ENCODE measurements at regions not wholly inside any gene's neighbourhood (a gene's known extent, or its start where the extent isn't known, plus 50 kb on each side); places are given as distances from the start of the nearest gene placed in this dataset.

DNA sequence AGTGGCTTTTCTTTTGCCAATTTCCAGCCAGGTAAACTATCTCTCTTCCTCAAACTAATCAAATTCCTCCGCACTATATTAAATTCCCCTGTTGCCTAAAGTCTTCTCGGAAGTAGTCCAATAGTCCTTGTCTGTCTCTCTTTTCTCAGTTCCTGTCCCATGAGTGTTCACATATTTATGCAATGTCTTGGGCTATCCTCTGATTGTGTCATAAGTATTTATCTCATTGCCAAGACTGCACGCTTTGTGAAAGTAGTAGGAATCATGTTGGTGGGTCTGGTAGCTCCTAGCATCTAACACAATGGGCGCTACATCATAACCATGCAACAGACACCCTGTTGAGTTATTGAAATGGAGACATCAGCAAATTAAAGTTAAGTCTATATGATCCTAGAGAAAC is 59.9 kb upstream of the POU3F3 start:
- DNase-seq (ENCODE audit: low spot score) (no peak), FAIRE-seq (no peak)

DNA sequence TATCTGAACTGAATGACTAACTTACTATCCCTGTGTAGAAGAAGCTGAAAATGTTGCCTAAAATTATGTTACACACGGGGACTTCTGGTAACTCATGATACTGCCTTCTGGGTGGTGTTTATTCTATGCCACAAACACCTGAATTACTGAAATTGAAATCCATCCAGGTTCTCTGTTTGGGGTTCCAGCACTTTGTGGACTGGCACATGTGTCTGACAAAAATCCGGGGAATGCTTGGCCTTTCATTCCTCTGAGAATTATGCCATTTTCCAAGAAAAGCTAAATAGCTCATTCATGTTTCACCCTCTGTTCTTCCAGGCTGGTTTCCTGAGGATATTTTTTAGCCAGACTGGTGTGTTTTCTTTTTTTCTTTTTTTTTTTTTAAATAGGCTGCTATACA is 59.5 kb upstream of the POU3F3 start:
- DNase-seq (ENCODE audit: low spot score) (no peak), FAIRE-seq (no peak)
